Skeletal muscle cell (primary cell): ENCODE measurements at regions not wholly inside any gene's neighbourhood (a gene's known extent, or its start where the extent isn't known, plus 50 kb on each side); places are given as distances from the start of the nearest gene placed in this dataset.
"Not testable (repeated sequence)": the region's sequence is repeated elsewhere in the genome, so short reads cannot be mapped to it uniquely, and the experiment has no call there.

Source experiments
- DNase-seq: peaks from one replicate; pipeline ENCODE4 v3.0.0-alpha.2; 2010; ENCODE audit warnings: low read depth
- H3K4me3 ChIP-seq: 2 replicates; pipeline ENCODE4 v1.5.1; 2011; ENCODE audit warnings: low read depth, mild to moderate bottlenecking, control low read depth, low read length, moderate library complexity

GRCh38 chr7:23887660-23888059 lies 177.6 kb downstream of the STK31 start:
- no peak for DNase-seq
- no peak overlapping the region for H3K4me3 ChIP-seq

GRCh38 chr7:23888958-23889357 lies 178.9 kb downstream of the STK31 start:
- no peak overlapping the region for H3K4me3 ChIP-seq
- DNase-seq: no peak

GRCh38 chr7:23889566-23889965 lies 179.5 kb downstream of the STK31 start:
- DNase-seq: no peak
- H3K4me3 ChIP-seq: no peak overlapping the region

- no peak overlapping the region for H3K4me3 ChIP-seq
- no peak for DNase-seq
Measured at GRCh38 chr7:23892019-23892418, 182.0 kb downstream of the STK31 start.

GRCh38 chr7:23893176-23893941 lies 183.3 kb downstream of the STK31 start:
- H3K4me3 ChIP-seq: no peak overlapping the region
- DNase-seq: no peak

GRCh38 chr7:23893942-23894891 lies 184.2 kb downstream of the STK31 start:
- H3K4me3 ChIP-seq: no peak overlapping the region
- no peak for DNase-seq

GRCh38 chr7:23894892-23895569 lies 185.0 kb downstream of the STK31 start:
- no peak for DNase-seq
- no peak overlapping the region for H3K4me3 ChIP-seq

- no peak for DNase-seq
- H3K4me3 ChIP-seq: no peak overlapping the region
Measured at GRCh38 chr7:23895666-23896096, 185.7 kb downstream of the STK31 start.

GRCh38 chr7:23898619-23899018 lies 188.6 kb downstream of the STK31 start:
- H3K4me3 ChIP-seq: no peak overlapping the region
- DNase-seq: no peak

GRCh38 chr7:23904901-23905300 lies 194.9 kb downstream of the STK31 start:
- not testable (repeated sequence) for DNase-seq, H3K4me3 ChIP-seq

GRCh38 chr7:23907012-23907411 lies 197.0 kb downstream of the STK31 start:
- H3K4me3 ChIP-seq: no peak overlapping the region
- DNase-seq: no peak

- no peak overlapping the region for H3K4me3 ChIP-seq
- no peak for DNase-seq
Measured at GRCh38 chr7:23909426-23909825, 199.4 kb downstream of the STK31 start.

- DNase-seq: no peak
- no peak overlapping the region for H3K4me3 ChIP-seq
Measured at GRCh38 chr7:23912065-23912464, 202.0 kb downstream of the STK31 start.

- H3K4me3 ChIP-seq: no peak overlapping the region
- no peak for DNase-seq
Measured at GRCh38 chr7:23913016-23913415, 203.0 kb downstream of the STK31 start.

GRCh38 chr7:23915236-23915635 lies 205.2 kb downstream of the STK31 start:
- H3K4me3 ChIP-seq: no peak overlapping the region
- no peak for DNase-seq

GRCh38 chr7:23918286-23918685 lies 208.3 kb downstream of the STK31 start:
- no peak for DNase-seq
- H3K4me3 ChIP-seq: no peak overlapping the region

- H3K4me3 ChIP-seq: no peak overlapping the region
Measured at GRCh38 chr7:23918856-23919255, 208.8 kb downstream of the STK31 start.

GRCh38 chr7:23925088-23925487 lies 215.1 kb downstream of the STK31 start:
- H3K4me3 ChIP-seq: no peak overlapping the region
- DNase-seq: no peak

More at GRCh38 chr7:23918856-23919255, 208.8 kb downstream of the STK31 start:
- peak; percentile 66 for DNase-seq

- H3K4me3 ChIP-seq: no peak overlapping the region
- no peak for DNase-seq
Measured at GRCh38 chr7:23927709-23928417, 217.8 kb downstream of the STK31 start.
